GM12864 (cell line): ENCODE measurements at regions not wholly inside any gene's neighbourhood (a gene's known extent, or its start where the extent isn't known, plus 50 kb on each side); places are given as distances from the start of the nearest gene placed in this dataset.

ENCODE experiments used
- DNase-seq: peaks from one replicate; pipeline ENCODE4 v3.0.0-alpha.2; 2011; ENCODE audit warnings: low read depth
- H3K4me3 ChIP-seq: 2 replicates; pipeline ENCODE4 v1.5.1; 2011; ENCODE audit warnings: mild to moderate bottlenecking, low read depth, low read length, control low read depth
- TF ChIP-seq, protein P1 (sequence below): IDR thresholded peaks from 2 replicates; pipeline ENCODE4 v1.5.1; 2011; ENCODE audit warnings: low read depth, mild to moderate bottlenecking, moderate library complexity, low read length, control low read depth, inconsistent platforms; ENCODE audit errors: missing control alignments

DNA sequence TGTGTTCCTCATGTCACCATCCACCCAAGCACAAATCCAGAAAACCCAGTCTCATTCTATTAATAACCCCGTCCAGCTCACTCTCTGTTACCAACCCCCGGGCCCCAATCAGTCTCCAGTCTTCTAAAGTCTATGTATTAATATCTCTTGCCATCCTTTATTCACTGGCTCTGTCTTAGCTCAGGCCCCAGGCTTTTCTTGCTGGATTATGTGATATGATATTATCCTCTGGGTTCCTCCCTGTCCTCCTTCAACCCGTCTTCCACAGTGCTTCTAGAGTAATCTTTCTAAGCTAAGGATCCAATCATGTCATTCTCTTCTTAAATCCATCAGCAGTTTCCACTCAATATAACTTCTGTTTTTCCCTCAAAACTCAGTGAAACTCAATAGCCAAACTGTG lies 240.5 kb upstream of the OSR1 start:
- DNase-seq = no peak
- H3K4me3 ChIP-seq = no peak overlapping the region
- TF ChIP-seq, protein P1, sequence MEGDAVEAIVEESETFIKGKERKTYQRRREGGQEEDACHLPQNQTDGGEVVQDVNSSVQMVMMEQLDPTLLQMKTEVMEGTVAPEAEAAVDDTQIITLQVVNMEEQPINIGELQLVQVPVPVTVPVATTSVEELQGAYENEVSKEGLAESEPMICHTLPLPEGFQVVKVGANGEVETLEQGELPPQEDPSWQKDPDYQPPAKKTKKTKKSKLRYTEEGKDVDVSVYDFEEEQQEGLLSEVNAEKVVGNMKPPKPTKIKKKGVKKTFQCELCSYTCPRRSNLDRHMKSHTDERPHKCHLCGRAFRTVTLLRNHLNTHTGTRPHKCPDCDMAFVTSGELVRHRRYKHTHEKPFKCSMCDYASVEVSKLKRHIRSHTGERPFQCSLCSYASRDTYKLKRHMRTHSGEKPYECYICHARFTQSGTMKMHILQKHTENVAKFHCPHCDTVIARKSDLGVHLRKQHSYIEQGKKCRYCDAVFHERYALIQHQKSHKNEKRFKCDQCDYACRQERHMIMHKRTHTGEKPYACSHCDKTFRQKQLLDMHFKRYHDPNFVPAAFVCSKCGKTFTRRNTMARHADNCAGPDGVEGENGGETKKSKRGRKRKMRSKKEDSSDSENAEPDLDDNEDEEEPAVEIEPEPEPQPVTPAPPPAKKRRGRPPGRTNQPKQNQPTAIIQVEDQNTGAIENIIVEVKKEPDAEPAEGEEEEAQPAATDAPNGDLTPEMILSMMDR = no peak

DNA sequence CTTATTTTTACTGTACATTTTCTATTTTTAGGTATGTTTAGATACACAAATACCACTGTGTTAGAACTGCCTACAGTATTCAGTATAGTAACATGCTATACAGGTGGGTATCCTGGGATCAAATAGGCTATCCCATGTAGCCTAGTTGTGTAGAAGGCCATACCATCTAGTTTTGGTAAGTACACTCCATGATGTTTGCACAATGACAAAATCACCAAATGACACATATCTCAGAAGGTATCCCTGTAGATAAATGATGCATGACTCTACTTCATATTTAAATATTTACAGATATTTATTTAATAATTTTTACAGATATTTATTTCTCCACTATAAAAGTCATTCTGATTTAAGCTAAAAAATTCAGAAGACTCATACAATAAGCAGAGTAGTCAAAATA lies 233.8 kb upstream of the OSR1 start:
- TF ChIP-seq, protein P1 = no peak
- DNase-seq = no peak
- H3K4me3 ChIP-seq = no peak overlapping the region

DNA sequence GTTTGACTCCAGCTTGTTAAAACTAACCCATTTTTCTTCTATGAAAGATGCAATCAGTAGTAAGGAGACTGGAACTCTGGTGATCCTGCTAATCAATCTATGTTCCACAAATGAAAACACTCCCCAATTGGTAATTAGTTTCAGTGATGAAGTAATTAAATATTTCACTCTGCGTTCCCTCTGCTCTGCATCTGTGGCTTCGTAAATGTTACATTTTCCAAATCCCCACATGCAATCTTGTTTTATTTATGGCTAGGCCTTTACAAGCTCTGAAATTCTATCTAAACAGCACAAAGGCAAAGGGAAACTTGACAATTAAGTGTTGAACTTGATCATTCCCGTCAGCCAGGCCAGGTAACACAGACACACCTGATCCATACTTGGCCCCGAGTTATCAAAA lies 231.4 kb upstream of the OSR1 start:
- TF ChIP-seq, protein P1 = no peak
- DNase-seq = no peak
- H3K4me3 ChIP-seq = no peak overlapping the region

DNA sequence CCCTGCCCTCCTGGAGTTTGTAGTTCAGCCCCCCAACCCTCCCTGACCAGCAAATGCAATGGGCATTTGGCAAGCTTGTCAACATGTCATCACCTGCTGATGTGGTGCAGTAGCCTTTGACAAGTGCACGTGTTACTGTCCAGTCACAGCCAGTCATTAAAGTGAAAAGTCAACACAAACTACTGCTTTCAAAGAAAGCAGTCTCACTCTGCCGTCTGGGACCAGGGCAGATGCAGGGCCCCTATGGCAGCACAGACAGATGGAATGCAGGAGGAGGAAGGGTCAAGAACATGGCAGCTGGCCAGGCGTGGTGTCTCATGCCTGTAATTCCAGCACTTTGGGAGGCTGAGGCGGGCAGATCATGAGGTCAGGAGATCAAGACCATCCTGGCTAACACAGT lies 222.4 kb upstream of the OSR1 start:
- TF ChIP-seq, protein P1 = no peak
- H3K4me3 ChIP-seq = no peak overlapping the region
- DNase-seq = no peak

DNA sequence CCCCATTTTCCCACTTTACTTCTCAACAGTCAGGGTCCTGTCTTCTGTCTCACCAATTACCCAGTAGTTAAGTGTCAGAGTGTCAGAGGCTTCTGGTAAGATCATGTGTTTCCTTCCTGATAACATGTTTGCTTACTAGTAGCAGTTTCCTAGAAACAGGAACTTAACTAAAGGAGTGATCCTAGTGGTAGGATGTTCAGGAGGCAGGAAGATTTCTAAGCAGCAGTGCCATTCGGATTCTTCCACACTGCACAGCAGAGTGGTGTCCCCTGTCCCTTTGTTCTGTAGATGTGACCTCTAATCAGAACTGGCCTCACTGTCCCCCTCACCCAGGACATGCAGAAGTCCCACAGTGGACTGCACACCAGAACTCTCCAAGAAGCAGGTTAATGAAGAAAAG lies 221.8 kb upstream of the OSR1 start:
- H3K4me3 ChIP-seq = no peak overlapping the region
- no peak for DNase-seq
- TF ChIP-seq, protein P1 = no peak

DNA sequence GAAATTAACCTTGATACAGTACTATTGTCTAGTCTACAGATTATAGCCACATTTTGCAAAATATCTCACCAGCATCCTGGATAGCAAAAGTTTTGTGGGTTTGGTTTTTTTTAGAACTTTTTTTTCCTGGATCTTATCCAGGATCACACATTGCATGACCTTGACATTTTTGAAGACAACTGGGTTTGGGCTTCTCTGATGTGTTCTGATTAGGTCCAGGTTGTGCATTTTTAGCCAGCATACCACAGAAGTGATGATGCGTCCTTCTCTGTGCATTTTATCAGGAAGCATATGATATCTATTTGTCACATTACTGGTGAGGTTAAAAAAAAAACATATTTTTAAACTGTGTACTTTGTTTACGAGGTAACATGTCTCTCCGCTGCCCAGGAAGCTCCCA lies 221.0 kb upstream of the OSR1 start:
- TF ChIP-seq, protein P1 = no peak
- no peak for DNase-seq
- H3K4me3 ChIP-seq = no peak overlapping the region

DNA sequence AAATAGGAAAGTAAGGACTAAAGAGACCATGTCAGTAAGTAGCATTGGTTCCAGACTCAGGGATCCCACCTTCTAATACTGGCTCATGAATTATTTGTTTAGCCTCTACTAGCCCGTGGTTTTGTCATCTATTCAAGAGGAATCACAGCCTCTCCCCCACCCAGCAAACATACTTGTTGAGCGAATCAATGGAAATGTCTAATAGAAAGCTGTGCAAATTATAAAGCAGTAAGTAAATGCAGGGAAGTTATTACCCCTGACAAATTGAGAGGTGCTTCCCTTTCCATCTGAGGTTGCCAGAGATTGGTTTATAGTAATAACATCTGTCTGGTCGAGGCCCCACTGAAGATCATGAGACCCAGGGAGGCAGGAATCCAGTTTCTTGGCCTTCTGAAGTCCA lies 219.3 kb upstream of the OSR1 start:
- no peak for DNase-seq
- TF ChIP-seq, protein P1 = no peak
- H3K4me3 ChIP-seq = no peak overlapping the region
